Islet of Langerhans (tissue), 1 donor: ENCODE measurements at regions not wholly inside any gene's neighbourhood (a gene's known extent, or its start where the extent isn't known, plus 50 kb on each side); places are given as distances from the start of the nearest gene placed in this dataset.
"Not testable (repeated sequence)": the region's sequence is repeated elsewhere in the genome, so short reads cannot be mapped to it uniquely, and the experiment has no call there.

Experiments
- FAIRE-seq: peaks from one replicate; lab custom pipeline; 2011; peaks lifted over from hg19 to GRCh38; lab: Jason Lieb, UNC

DNA sequence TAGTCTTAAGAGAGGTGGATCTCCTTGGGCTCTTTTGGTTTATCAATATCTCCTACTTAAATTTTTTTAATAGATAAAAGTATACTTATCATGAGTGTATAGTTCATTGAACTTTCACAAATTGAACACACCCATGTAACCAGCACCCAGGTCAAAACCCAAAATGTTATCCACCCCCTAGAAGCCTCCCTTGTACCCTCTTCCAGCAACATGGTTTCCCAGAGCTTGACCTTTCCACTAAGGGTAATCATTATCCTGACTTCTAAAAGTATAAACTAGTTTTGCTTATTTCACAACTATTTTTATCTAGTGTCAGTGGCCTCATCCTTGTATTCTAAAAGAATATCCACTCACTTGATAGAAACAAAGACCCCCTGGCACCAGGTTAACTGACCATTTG is 106.8 kb downstream of the MDH1 start:
- no peak for FAIRE-seq

- FAIRE-seq: no peak
These were observed 107.7 kb downstream of the MDH1 start for GRCh38 chr2:63696496-63696895.

- FAIRE-seq: no peak
These were observed 108.4 kb downstream of the MDH1 start for GRCh38 chr2:63697160-63697559.

- FAIRE-seq: peak; percentile 62
These were observed 110.2 kb downstream of the MDH1 start for GRCh38 chr2:63698786-63699548.

GRCh38 chr2:63699549-63699839 is 110.7 kb downstream of the MDH1 start:
- no peak for FAIRE-seq

GRCh38 chr2:63700271-63700670 is 111.5 kb downstream of the MDH1 start:
- no peak for FAIRE-seq

DNA sequence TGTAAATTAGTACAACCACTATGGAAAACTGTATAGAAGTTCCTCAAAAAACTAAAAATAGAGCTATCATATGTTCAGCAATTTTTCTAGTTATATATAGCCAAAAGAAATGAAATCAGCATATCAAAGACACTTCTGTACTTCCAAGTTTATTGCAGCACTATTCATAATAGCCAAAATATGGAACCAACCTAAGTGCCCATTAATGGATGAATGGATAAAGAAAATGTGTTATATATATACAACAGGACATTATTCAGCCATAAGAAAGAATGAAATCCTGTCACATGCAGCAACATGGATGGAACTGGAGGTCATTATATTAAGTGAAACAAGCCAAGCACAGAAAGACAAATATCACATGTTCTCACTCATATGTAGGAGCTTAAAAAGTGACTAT is 112.6 kb downstream of the MDH1 start:
- FAIRE-seq: no peak

DNA sequence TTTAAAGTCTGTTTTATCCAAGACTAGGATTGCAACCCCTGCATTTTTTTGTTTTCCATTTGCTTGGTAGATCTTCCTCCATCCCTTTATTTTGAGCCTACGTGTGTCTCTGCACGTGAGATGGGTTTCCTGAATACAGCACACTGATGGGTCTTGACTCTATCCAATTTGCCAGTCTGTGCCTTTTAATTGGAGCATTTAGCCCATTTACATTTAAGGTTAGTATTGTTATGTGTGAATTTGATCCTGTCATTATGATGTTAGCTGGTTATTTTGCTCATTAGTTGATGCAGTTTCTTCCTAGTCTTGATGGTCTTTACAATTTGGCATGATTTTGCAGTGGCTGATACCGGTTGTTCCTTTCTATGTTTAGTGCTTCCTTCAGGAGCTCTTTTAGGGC is 117.3 kb downstream of the MDH1 start:
- FAIRE-seq: not testable (repeated sequence)

GRCh38 chr2:63710732-63711131 is 122.0 kb downstream of the MDH1 start:
- no peak for FAIRE-seq

DNA sequence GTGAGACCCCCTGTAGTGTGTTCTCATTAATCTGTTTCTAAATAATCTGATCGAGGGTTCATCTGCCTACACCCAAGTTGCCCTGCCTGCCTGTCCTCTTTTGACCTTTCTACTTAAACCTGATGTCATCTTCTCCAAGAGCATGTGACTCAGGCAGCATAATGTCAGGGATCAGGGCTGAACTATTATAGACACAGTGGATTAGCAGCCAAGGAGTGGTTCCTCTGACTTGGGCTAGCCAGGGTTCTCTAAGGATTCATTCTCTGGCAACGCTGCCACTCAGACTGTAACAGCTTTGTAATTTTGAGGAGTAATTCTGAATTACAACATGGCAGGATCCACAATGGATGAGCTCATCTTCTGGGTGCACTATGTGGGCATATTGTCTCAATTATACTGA is 124.0 kb downstream of the MDH1 start:
- no peak for FAIRE-seq

- FAIRE-seq: no peak
These were observed 125.5 kb upstream of the UGP2 start for GRCh38 chr2:63716146-63716545.

GRCh38 chr2:63719052-63719451 is 122.6 kb upstream of the UGP2 start:
- no peak for FAIRE-seq

DNA sequence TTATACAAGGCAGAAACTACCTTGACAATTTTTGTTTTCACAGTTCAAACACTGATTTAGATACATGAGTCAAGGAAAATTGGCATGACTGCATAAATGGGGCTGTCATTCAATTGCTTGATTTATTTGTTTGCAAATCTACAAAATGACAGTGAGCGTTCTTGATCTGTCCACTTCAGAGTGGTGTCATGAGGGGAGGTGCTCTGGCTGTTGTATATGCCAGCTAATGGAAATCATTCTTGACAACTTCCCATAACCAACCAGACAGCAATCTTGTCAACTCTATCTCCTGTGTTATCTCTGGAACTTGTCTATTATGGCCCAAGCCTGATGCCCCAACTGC is 120.6 kb upstream of the UGP2 start:
- FAIRE-seq: no peak

DNA sequence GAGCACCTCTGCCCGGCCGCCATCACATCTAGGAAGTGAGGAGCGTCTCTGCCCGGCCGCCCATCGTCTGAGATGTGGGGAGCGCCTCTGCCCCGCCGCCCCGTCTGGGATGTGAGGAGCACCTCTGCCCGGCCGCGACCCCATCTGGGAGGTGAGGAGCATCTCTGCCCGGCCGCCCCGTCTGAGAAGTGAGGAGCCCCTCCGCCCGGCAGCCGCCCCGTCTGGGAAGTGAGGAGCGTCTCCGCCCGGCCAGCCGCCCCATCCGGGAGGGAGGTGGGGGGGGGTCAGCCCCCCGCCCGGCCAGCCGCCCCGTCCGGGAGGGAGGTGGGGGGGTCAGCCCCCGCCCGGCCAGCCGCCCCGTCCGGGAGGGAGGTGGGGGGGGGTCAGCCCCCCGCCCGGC is 119.4 kb upstream of the UGP2 start:
- FAIRE-seq: not testable (repeated sequence)

GRCh38 chr2:63723709-63724108 is 118.0 kb upstream of the UGP2 start:
- no peak for FAIRE-seq

- not testable (repeated sequence) for FAIRE-seq
These were observed 116.5 kb upstream of the UGP2 start for GRCh38 chr2:63725212-63725611.

- no peak for FAIRE-seq
These were observed 112.3 kb upstream of the UGP2 start for GRCh38 chr2:63729362-63729761.

DNA sequence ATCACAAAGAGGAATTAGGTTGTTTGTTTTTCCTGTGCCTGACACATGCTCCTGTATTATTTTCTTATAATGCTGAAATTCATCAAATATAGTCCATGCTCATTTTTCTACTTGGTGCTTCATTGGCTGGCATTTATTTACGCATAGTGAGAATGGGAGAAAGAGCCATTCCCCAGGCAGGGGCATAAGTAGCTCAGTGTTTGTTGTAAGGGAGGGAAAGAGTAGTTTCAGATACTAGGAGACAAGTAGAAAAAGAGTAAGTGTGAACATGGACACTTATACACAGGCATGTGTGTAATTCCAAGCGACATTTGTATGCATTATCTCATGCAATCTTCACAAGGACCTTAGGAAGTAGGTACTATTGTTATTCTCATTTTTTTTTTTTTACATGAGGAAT is 111.9 kb upstream of the UGP2 start:
- no peak for FAIRE-seq

GRCh38 chr2:63734510-63734909 is 107.2 kb upstream of the UGP2 start:
- no peak for FAIRE-seq

GRCh38 chr2:63735263-63735662 is 106.4 kb upstream of the UGP2 start:
- FAIRE-seq: no peak

DNA sequence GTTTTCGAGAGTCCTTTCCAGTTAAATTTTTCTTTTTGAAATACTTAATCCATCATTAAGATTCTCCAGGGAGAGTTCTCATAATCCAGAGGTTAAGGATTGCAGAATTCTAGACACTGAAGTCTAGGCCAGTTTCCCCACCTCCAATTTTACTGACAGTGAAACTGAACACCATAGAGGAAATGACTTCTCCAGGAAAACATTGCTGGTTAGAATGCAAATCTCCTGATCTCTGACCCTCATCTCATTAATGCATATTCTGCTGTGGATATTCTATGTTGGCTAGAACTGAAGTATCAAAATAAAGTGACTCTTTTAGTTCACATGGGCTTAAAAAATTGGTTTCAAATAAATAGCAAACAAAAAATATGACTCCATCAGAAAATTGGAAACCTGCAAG is 105.8 kb upstream of the UGP2 start:
- FAIRE-seq: no peak

- FAIRE-seq: no peak
These were observed 105.3 kb upstream of the UGP2 start for GRCh38 chr2:63736354-63736753.

GRCh38 chr2:63737081-63737751 is 104.5 kb upstream of the UGP2 start:
- FAIRE-seq: no peak

GRCh38 chr2:63738019-63738418 is 103.7 kb upstream of the UGP2 start:
- no peak for FAIRE-seq
